GM21390 (cell line): ENCODE measurements at regions not wholly inside any gene's neighbourhood (a gene's known extent, or its start where the extent isn't known, plus 50 kb on each side); places are given as distances from the start of the nearest gene placed in this dataset.
"Not testable (repeated sequence)": the region's sequence is repeated elsewhere in the genome, so short reads cannot be mapped to it uniquely, and the experiment has no call there.

Experiments
- ATAC-seq: cut with Tn5 transposase; IDR thresholded peaks from one replicate; pipeline ENCODE4 v1.9.1; 2021; ENCODE audit not compliant: unreplicated experiment

- ATAC-seq, result no peak
Measured at GRCh38 chr6:144935181-144935580, 650.0 kb downstream of the UTRN start.

GRCh38 chr6:144935661-144936060, 650.5 kb downstream of the UTRN start:
- no peak for ATAC-seq

GRCh38 chr6:144936764-144937163, 651.6 kb downstream of the UTRN start:
- ATAC-seq, result no peak

- no peak for ATAC-seq
Measured at GRCh38 chr6:144939921-144940320, 654.8 kb downstream of the UTRN start.

GRCh38 chr6:144944106-144944505, 659.0 kb downstream of the UTRN start:
- no peak for ATAC-seq

GRCh38 chr6:144947398-144947976, 662.4 kb downstream of the UTRN start:
- no peak for ATAC-seq

- no peak for ATAC-seq
Measured at GRCh38 chr6:144951730-144952437, 666.7 kb downstream of the UTRN start.

- no peak for ATAC-seq
Measured at GRCh38 chr6:144952456-144953240, 667.5 kb downstream of the UTRN start.

- no peak for ATAC-seq
Measured at GRCh38 chr6:144953552-144954240, 668.6 kb downstream of the UTRN start.

- ATAC-seq, result no peak
Measured at GRCh38 chr6:144954241-144954556, 669.1 kb downstream of the UTRN start.

GRCh38 chr6:144955392-144955791, 670.3 kb downstream of the UTRN start:
- ATAC-seq, result no peak

- ATAC-seq, result no peak
Measured at GRCh38 chr6:144955859-144956258, 670.7 kb downstream of the UTRN start.

GRCh38 chr6:144956697-144957096, 671.6 kb downstream of the UTRN start:
- ATAC-seq, result not testable (repeated sequence)

- no peak for ATAC-seq
Measured at GRCh38 chr6:144957236-144957937, 672.3 kb downstream of the UTRN start.

- ATAC-seq, result no peak
Measured at GRCh38 chr6:144969154-144969553, 684.0 kb downstream of the UTRN start.

GRCh38 chr6:144969602-144970272, 684.6 kb downstream of the UTRN start:
- ATAC-seq, result no peak

GRCh38 chr6:144977250-144977864, 692.2 kb downstream of the UTRN start:
- ATAC-seq, result not testable (repeated sequence)

- no peak for ATAC-seq
Measured at GRCh38 chr6:144978208-144978607, 693.1 kb downstream of the UTRN start.

- no peak for ATAC-seq
Measured at GRCh38 chr6:144986271-144986670, 701.1 kb downstream of the UTRN start.
